T follicular helper cell (primary cell): ENCODE measurements at regions not wholly inside any gene's neighbourhood (a gene's known extent, or its start where the extent isn't known, plus 50 kb on each side); places are given as distances from the start of the nearest gene placed in this dataset.
"Not testable (repeated sequence)": the region's sequence is repeated elsewhere in the genome, so short reads cannot be mapped to it uniquely, and the experiment has no call there.

Source experiments
- DNase-seq: peaks from one replicate; pipeline ENCODE4 v3.0.0-alpha.2; 2020; ENCODE audit warnings: low read depth

- DNase-seq, result no peak
Measured at GRCh38 chr6:14552891-14553290, 435.3 kb downstream of the CD83 start.

DNA sequence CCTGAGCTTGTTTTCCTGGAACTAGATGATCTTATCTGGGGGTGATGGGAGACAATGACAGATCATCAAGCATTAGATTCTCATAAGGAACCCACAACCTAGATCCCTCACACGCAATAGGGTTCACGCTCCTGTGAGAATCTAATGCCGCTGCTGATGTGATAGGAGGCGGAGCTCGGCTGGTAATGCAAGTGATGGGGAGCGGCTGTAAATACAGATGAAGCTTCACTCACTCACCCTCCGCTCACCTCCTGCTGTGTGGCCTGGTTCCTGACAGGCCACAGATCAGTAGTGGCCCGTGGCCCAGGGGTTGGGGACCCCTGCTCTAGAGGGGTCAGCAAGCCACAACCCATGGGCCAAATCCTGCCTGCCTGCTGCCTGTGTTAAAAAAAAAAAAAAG is 435.9 kb downstream of the CD83 start:
- DNase-seq, result no peak

DNA sequence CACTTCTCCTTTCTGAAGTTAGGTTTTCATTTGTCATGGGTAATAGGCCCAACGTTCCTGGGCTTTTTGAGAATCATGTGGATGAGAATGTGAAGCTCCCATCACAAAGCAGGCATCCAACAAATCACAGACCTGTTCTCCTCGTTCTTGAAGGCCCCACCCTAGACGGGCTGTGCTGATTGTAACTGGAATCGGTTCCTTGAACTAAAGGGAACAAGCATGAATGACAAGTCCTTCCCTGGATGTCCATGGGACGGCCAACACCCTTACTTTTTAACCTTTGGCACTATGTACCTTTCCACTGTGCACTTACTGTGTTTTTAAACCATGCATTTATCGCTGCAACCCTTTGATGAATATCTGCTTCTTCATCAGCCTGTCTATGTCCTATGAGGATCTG is 438.2 kb downstream of the CD83 start:
- DNase-seq, result no peak

GRCh38 chr6:14559746-14560536 is 442.4 kb downstream of the CD83 start:
- DNase-seq, result no peak

DNA sequence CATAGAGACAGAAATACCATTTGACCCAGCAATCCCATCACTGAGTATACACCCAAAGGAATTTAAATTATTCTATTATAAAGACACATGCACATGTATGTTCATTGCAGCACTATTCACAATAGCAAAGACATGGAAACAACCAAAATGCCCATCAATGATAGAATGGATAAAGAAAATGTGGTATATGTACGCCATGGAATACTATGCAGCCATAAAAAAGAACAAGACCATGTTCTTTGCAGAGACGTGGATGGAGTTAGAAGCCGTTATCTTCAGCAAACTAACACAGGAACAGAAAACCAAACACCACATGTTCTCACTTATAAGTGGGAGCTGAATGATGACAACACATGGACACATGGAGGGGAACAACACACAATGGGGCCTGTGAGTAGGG is 444.0 kb downstream of the CD83 start:
- not testable (repeated sequence) for DNase-seq

DNA sequence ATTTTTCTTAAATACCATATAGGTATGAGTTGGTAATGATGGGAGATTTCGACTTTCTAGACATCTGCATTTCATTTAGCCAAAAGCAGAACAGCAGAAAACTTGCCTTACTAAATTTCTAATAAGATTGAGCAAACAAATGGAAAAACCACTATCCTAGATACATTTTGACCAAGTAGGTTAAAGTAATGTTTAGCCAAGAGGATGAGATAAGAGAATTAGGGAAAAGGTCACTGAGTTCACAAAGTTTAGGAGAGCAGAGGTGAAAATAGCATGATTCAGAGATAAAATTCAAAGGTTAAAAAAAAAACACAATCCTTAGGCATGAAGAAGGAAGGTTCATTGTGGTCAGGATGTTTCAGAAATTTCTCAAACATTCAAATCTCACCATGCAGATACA is 450.3 kb downstream of the CD83 start:
- no peak for DNase-seq

DNA sequence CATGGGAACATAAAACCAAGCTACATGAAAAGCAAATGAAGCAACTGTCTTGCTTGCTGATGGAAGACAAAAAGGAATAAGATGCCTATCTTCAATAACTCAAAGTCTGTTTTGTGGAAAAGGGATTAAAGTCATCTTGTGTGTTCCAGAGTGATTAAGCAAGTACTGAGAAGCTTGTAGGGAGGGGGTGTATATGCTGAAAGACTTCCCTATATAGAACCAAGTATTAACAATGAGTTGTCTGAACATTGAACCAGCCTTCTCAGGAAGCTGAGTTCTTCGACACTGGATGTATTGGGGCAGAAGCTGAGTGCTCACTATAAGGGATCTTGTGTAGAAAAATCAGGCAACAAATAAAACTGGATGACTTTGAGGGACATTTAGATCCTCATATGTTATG is 451.8 kb downstream of the CD83 start:
- no peak for DNase-seq

GRCh38 chr6:14569874-14570273 is 452.3 kb downstream of the CD83 start:
- DNase-seq, result not testable (repeated sequence)

GRCh38 chr6:14571001-14571400 is 453.4 kb downstream of the CD83 start:
- DNase-seq, result no peak

DNA sequence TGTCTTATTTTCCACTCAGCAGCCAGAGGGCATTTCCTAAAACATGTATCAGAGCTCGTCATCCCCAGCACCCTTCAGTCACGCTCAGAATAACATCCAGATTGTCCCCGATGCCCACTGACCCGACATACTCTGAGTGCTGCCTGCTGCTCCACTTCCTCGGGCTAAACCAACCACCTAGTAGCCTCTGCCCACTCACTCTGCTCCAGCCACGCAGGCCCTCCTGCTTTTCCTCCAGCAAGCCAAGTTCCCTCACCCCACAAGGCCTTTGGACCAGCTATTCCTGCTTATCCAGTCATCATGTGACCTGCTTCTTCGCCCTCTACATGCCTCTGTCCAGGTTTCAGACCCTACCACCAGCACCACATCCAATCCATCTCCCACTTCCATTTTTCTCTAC is 454.2 kb downstream of the CD83 start:
- DNase-seq, result no peak

DNA sequence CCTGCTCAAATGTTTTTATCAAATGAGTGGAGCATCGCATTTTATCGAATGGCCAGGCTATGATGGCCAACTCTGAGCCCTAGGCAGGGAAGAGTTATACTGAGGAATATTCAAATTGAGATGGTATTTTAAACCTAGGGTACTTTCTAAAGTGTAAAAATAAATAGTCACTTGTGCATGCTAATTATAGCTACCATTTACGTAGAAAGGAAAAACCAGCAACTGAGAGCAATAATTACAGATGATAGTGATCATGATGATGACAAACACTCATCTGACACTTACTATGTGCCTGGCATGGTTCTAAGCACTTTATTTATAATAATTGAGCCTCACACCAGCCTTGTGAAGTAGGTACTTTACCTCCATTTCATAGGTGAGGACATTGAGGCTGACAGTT is 455.7 kb downstream of the CD83 start:
- no peak for DNase-seq

DNA sequence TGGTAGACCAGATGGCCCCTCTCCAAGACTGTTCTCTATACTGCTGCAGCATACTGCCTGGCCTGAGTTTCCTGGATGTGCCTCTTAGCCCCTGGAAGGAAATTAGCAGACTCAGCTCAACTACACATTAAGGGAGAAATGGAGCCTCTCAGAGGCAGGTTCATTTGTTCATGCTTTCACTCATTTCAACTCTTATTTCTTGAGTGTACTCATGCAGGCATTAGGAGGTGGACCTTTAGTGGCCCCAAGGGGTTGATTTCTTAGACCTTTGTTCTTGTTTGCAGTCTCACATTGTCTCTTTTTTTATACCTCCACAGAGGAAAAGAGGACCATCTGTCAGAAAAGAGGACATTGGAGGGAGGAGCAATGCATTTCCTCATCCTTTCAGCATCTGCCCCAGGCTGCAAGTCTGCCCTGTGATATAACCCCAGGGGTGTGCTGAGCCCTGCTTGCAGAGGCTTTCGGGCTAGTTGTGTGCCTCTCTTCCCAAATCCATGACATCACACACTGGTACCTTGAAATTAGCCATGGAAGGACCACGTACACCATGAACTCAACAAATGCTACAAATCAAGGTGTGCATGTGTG is 456.2 kb downstream of the CD83 start:
- DNase-seq, result no peak

GRCh38 chr6:14575961-14576360 is 458.4 kb downstream of the CD83 start:
- DNase-seq, result no peak

- no peak for DNase-seq
Measured at GRCh38 chr6:14578994-14579393, 461.4 kb downstream of the CD83 start.

DNA sequence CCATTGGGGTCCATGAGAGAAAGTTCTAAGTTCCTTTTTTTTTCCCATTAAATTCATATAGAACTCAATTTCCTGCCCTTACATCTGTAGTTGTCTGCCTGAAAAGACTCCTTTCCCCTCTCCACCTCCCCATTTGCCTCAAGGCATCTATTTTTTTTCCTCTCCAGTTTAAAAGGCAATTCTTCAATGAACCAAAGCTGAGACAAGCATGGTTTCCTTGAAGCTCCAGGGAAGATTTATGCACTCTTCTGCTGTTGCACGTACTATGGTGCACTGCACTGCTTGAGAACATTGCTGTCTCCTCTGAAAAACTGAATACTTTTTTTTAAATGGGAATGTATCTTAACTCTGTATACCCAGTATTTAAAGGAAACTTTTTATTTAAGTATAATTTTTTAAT is 465.2 kb downstream of the CD83 start:
- DNase-seq, result no peak

- DNase-seq, result no peak
Measured at GRCh38 chr6:14583826-14584225, 466.3 kb downstream of the CD83 start.

- DNase-seq, result no peak
Measured at GRCh38 chr6:14584450-14584849, 466.9 kb downstream of the CD83 start.

- no peak for DNase-seq
Measured at GRCh38 chr6:14585689-14586088, 468.1 kb downstream of the CD83 start.

GRCh38 chr6:14589175-14589574 is 471.6 kb downstream of the CD83 start:
- DNase-seq, result no peak

DNA sequence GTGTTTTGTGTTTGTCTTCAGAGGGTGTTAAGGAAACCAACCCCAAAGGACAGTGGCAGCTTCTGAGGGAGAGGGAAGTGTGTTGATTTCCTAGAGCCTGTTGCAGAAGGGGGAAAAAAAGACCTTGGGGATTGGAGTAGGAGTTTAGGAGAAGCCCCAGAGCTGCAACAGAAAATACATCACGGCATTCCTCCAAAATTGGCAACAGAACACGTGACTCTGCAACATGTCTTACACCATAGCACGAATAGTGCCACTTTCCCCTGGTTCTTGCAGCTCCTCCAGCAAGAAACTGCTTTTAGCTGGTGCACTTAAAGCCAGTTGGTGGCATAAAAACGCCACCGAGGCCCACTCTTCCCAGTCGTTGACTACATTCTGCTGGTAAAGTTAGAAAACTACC is 473.0 kb downstream of the CD83 start:
- DNase-seq, result no peak

DNA sequence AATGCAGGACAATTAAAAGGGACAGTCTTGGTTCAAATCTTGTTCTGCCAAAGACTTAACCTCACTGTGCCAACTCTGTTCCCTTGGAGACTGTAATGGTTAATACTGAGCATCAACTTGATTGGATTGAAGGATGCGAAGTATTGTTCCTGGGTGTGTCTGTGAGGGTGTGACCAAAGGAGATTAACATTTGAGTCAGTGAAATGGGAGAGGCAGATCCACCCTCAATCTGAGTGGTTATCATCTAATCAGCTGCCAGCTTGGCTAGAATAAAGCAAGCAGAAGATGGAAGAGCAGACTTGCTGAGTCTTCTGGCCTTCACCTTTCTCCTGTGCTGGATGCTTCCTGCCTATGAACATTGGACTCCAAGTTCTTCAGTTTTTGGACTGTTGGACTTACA is 474.4 kb downstream of the CD83 start:
- DNase-seq, result no peak

DNA sequence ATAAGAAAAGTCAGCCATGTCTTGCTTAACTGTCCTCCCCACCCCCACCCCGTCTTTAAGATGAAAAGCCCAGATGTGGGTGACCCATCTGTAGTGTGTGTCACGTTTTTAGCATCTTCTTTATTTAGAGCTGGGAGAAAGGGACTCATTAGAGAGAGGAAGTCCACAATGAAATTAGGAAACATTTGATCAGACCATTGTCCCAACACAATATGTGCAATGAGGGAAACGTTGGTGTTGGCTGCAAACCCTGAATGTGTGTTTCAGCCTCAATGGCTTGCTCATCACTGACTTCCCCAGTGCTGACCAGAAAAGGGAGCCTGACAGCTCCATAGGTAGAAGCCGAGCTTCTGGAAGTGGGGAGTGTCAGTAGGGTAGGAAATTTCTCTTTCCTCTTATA is 475.7 kb downstream of the CD83 start:
- DNase-seq, result no peak

- DNase-seq, result no peak
Measured at GRCh38 chr6:14595751-14596150, 478.2 kb downstream of the CD83 start.

GRCh38 chr6:14596410-14596809 is 478.8 kb downstream of the CD83 start:
- DNase-seq, result no peak
